Neural progenitor cell (in vitro differentiated cells): ENCODE measurements at regions not wholly inside any gene's neighbourhood (a gene's known extent, or its start where the extent isn't known, plus 50 kb on each side); places are given as distances from the start of the nearest gene placed in this dataset.

Source experiments
- DNase-seq: peaks from one replicate; pipeline ENCODE4 v3.0.0-alpha.2; 2016; ENCODE audit warnings: low spot score
- H2AFZ ChIP-seq: fragments of 200-600 bp; sonication (generic); replicated peaks from 2 replicates; pipeline ENCODE4 v1.6.1; 2016; ENCODE audit warnings: antibody characterized with exemption
- H3F3A ChIP-seq: fragments of 200-600 bp; sonication (generic); 2 replicates; pipeline ENCODE4 v1.6.1; 2016; ENCODE audit warnings: antibody characterized with exemption, low read depth
- H3K27ac ChIP-seq: fragments of 200-600 bp; sonication (generic); 2 replicates; pipeline ENCODE4 v1.5.1; 2016; ENCODE audit warnings: mild to moderate bottlenecking
- H3K27me3 ChIP-seq: fragments of 200-600 bp; sonication (generic); 2 replicates; pipeline ENCODE4 v1.6.1; 2016; ENCODE audit warnings: mild to moderate bottlenecking, moderate library complexity
- H3K36me3 ChIP-seq: fragments of 200-600 bp; sonication (generic); 2 replicates; pipeline ENCODE4 v1.5.1; 2016
- H3K4me1 ChIP-seq: fragments of 200-600 bp; sonication (generic); 2 replicates; pipeline ENCODE4 v1.6.1; 2016; ENCODE audit warnings: mixed run types
- H3K4me2 ChIP-seq: fragments of 200-600 bp; sonication (generic); 2 replicates; pipeline ENCODE4 v1.6.1; 2016
- H3K4me3 ChIP-seq: fragments of 200-600 bp; sonication (generic); 2 replicates; pipeline ENCODE4 v1.5.1; 2016
- H3K79me2 ChIP-seq: fragments of 200-600 bp; sonication (generic); 2 replicates; pipeline ENCODE4 v1.6.1; 2016; ENCODE audit warnings: low read depth
- H3K9ac ChIP-seq: fragments of 200-600 bp; sonication (generic); 2 replicates; pipeline ENCODE4 v1.6.1; 2016
- H3K9me3 ChIP-seq: fragments of 200-600 bp; sonication (generic); 2 replicates; pipeline ENCODE4 v1.5.1; 2016; ENCODE audit warnings: low read depth
- H4K20me1 ChIP-seq: fragments of 200-600 bp; sonication (generic); 2 replicates; pipeline ENCODE4 v1.6.1; 2016; ENCODE audit warnings: low read depth
- H3K27ac Mint-ChIP-seq: 3 replicates; pipeline ENCODE4 v1.8.0; 2021; ENCODE audit warnings: mixed read lengths
- H3K27me3 Mint-ChIP-seq: 2 replicates; pipeline ENCODE4 v1.8.0; 2022; ENCODE audit warnings: low read depth, mild to moderate bottlenecking, inconsistent platforms, moderate library complexity, mixed read lengths; ENCODE audit not compliant: insufficient read depth
- H3K36me3 Mint-ChIP-seq: 3 replicates; pipeline ENCODE4 v1.8.0; 2021; ENCODE audit warnings: mixed read lengths
- H3K4me1 Mint-ChIP-seq: 3 replicates; pipeline ENCODE4 v1.8.0; 2021; ENCODE audit warnings: mixed read lengths
- H3K4me3 Mint-ChIP-seq: 3 replicates; pipeline ENCODE4 v1.8.0; 2021; ENCODE audit warnings: mild to moderate bottlenecking, moderate library complexity, mixed read lengths
- H3K9me3 Mint-ChIP-seq: 3 replicates; pipeline ENCODE4 v1.8.0; 2020; ENCODE audit warnings: mixed read lengths
- CTCF ChIP-seq: fragments of 200-600 bp; sonication (generic); IDR thresholded peaks from 2 replicates; pipeline ENCODE4 v1.5.1; 2017; ENCODE audit warnings: antibody characterized with exemption, mild to moderate bottlenecking
- EZH2 ChIP-seq: fragments of 200-600 bp; sonication (generic); IDR thresholded peaks from 2 replicates; pipeline ENCODE4 v1.6.1; 2017; ENCODE audit warnings: antibody characterized with exemption, mild to moderate bottlenecking, moderate library complexity
- EZH2phosphoT487 ChIP-seq: fragments of 200-600 bp; sonication (generic); IDR thresholded peaks from 2 replicates; pipeline ENCODE4 v1.6.1; 2017; ENCODE audit warnings: antibody characterized with exemption

GRCh38 chr6:53730767-53731166 lies 64.0 kb upstream of the LRRC1 start:
- Histone ChIP-seq H3K9ac (no peak overlapping the region), H3K4me3 (no peak overlapping the region), H3K27me3 (no peaks in the 10 kb centered on the region), H4K20me1 (no peaks in the 10 kb centered on the region), H3K9me3 (no peaks in the 10 kb centered on the region), H2AFZ (no peak overlapping the region), H3K36me3 (no peaks in the 10 kb centered on the region), H3F3A (no peaks in the 10 kb centered on the region), H3K4me2 (peak overlapping the region; percentile 6), H3K27ac (no peak overlapping the region), H3K4me1 (peaks cover 16% of the 10 kb centered on the region), H3K79me2 (no peaks in the 10 kb centered on the region)
- Mint-ChIP-seq H3K36me3 (no peaks in the 10 kb centered on the region), H3K4me3 (no peak overlapping the region), H3K27me3 (peaks cover 2% of the 10 kb centered on the region), H3K27ac (peak overlapping the region; percentile 1), H3K4me1 (peaks cover 14% of the 10 kb centered on the region), H3K9me3 (no peaks in the 10 kb centered on the region)
- TF ChIP-seq EZH2 = no peak
- TF ChIP-seq CTCF = no peak
- TF ChIP-seq EZH2phosphoT487 = no peak
- no peak for DNase-seq

GRCh38 chr6:53728570-53729194 lies 63.1 kb upstream of the KLHL31 start:
- H3F3A ChIP-seq = no peaks in the 10 kb centered on the region
- H3K36me3 ChIP-seq = no peaks in the 10 kb centered on the region
- H3K79me2 ChIP-seq = no peaks in the 10 kb centered on the region
- H3K4me2 ChIP-seq = no peak overlapping the region
- H3K27me3 ChIP-seq = no peaks in the 10 kb centered on the region
- H3K9me3 ChIP-seq = no peaks in the 10 kb centered on the region
- no peak overlapping the region for H2AFZ ChIP-seq
- H3K4me1 Mint-ChIP-seq = peaks cover 15% of the 10 kb centered on the region
- no peak overlapping the region for H3K27ac Mint-ChIP-seq
- no peaks in the 10 kb centered on the region for H4K20me1 ChIP-seq
- no peak overlapping the region for H3K4me3 ChIP-seq
- peaks cover 4% of the 10 kb centered on the region for H3K27me3 Mint-ChIP-seq
- peak; percentile 95 for TF ChIP-seq CTCF
- TF ChIP-seq EZH2phosphoT487 = no peak
- TF ChIP-seq EZH2 = no peak
- H3K4me1 ChIP-seq = peaks cover 22% of the 10 kb centered on the region
- no peaks in the 10 kb centered on the region for H3K9me3 Mint-ChIP-seq
- no peak overlapping the region for H3K4me3 Mint-ChIP-seq
- no peak overlapping the region for H3K27ac ChIP-seq
- no peak overlapping the region for H3K9ac ChIP-seq
- H3K36me3 Mint-ChIP-seq = no peaks in the 10 kb centered on the region
- DNase-seq = peak; percentile 66

DNA sequence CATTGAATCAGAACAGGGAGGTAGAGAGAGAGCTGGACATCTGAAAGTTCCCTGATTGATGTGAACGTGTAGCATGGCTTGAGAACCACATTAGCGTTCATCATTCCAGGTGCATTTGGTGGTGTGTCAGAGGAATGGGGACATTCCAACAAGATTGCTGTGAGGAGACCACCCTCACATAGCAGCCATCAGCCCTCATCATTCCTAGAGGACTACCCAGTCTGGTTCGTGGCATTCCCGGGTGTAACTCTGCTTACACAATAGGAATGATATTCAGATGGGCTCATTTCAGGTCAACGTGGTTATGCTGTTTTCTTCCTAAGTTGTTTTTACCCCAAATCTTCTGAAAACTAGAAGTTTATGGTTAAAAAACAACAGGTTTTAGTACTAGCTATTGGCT lies 62.2 kb upstream of the KLHL31 start:
- Histone ChIP-seq H3K9ac (no peak overlapping the region), H4K20me1 (no peaks in the 10 kb centered on the region)
- no peak for TF ChIP-seq EZH2phosphoT487
- TF ChIP-seq CTCF = no peak
- no peak for TF ChIP-seq EZH2

More for the DNA sequence above, 62.2 kb upstream of the KLHL31 start:
- Mint-ChIP-seq H3K4me3 (no peak overlapping the region), H3K4me1 (peaks cover 15% of the 10 kb centered on the region), H3K36me3 (no peaks in the 10 kb centered on the region), H3K9me3 (no peaks in the 10 kb centered on the region), H3K27ac (no peak overlapping the region), H3K27me3 (peaks cover 4% of the 10 kb centered on the region)
- H2AFZ ChIP-seq = no peak overlapping the region
- H3K4me1 ChIP-seq = peaks cover 26% of the 10 kb centered on the region
- no peaks in the 10 kb centered on the region for H3K27me3 ChIP-seq
- no peak overlapping the region for H3K4me3 ChIP-seq
- no peak overlapping the region for H3K4me2 ChIP-seq
- H3K36me3 ChIP-seq = no peaks in the 10 kb centered on the region
- H3K79me2 ChIP-seq = no peaks in the 10 kb centered on the region
- no peaks in the 10 kb centered on the region for H3F3A ChIP-seq
- no peak for DNase-seq
- no peaks in the 10 kb centered on the region for H3K9me3 ChIP-seq
- H3K27ac ChIP-seq = no peak overlapping the region
